Erythroblast (primary cell): ENCODE measurements at regions not wholly inside any gene's neighbourhood (a gene's known extent, or its start where the extent isn't known, plus 50 kb on each side); places are given as distances from the start of the nearest gene placed in this dataset.

Source experiments
- GATA1 ChIP-seq: IDR thresholded peaks from 2 replicates; pipeline ENCODE4 v1.6.1; 2011; ENCODE audit warnings: low read depth, mild to moderate bottlenecking, control low read depth, low read length, moderate library complexity
- POLR2A ChIP-seq: IDR thresholded peaks from 2 replicates; pipeline ENCODE4 v1.6.1; 2011; ENCODE audit warnings: mild to moderate bottlenecking, low read length

DNA sequence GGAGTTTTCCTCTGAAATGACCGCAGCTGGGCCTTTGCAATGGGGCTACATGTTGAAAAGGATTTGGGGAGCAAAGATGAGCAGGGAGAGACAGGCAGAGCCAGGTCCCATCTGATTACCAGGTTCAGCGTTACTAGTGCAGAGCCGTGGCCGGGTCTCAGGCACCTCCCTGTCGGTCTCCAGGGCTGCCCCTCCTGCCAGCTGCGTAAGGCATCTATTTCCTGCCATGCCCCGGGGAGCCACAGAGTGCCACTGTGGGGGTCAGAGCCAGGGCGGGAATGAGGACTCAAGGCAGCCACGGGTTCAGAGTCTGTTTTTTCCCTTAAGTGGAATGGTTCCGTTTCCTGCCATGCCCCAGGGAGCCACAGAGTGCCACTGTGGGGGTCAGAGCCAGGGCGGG is 382.6 kb upstream of the SHH start:
- TF ChIP-seq POLR2A (no peak), GATA1 (no peak)
